Neural progenitor cell (in vitro differentiated cells): ENCODE measurements at regions not wholly inside any gene's neighbourhood (a gene's known extent, or its start where the extent isn't known, plus 50 kb on each side); places are given as distances from the start of the nearest gene placed in this dataset.

Experiments
- CTCF ChIP-seq: fragments of 200-600 bp; sonication (generic); IDR thresholded peaks from 2 replicates; pipeline ENCODE4 v1.5.1; 2017; ENCODE audit warnings: antibody characterized with exemption, mild to moderate bottlenecking
- EZH2 ChIP-seq: fragments of 200-600 bp; sonication (generic); IDR thresholded peaks from 2 replicates; pipeline ENCODE4 v1.6.1; 2017; ENCODE audit warnings: antibody characterized with exemption, mild to moderate bottlenecking, moderate library complexity
- EZH2phosphoT487 ChIP-seq: fragments of 200-600 bp; sonication (generic); IDR thresholded peaks from 2 replicates; pipeline ENCODE4 v1.6.1; 2017; ENCODE audit warnings: antibody characterized with exemption

GRCh38 chr7:131234719-131235488 is 92.8 kb upstream of the MKLN1 start:
- TF ChIP-seq CTCF (no peak), EZH2 (no peak), EZH2phosphoT487 (no peak)
